H1 (cell line): ENCODE measurements at regions not wholly inside any gene's neighbourhood (a gene's known extent, or its start where the extent isn't known, plus 50 kb on each side); places are given as distances from the start of the nearest gene placed in this dataset.

ENCODE experiments used
- CTCF ChIA-PET: fragments of 300-600 bp; sonication (Branson Sonifier 250); formaldehyde crosslinking; loops from one replicate; lab custom pipeline; 2021; ENCODE audit not compliant: partially characterized antibody; lab: Charles Lee
- POLR2A ChIA-PET: fragments of 300-600 bp; sonication (Branson Sonifier 250); formaldehyde crosslinking; loops from one replicate; lab custom pipeline; 2021; ENCODE audit warnings: inconsistent platforms; ENCODE audit not compliant: partially characterized antibody; lab: Charles Lee
- DNase-seq, 2 experiments: peaks; one replicate each; pipeline versions ENCODE4 v3.0.0 to v3.0.0-alpha.2; 2010 to 2022; ENCODE audit warnings: low spot score in 2 of 2, low read depth in 1 of 2, mixed read lengths in 1 of 2
- FAIRE-seq: peaks from 2 replicates; lab custom pipeline; 2011; peaks lifted over from hg19 to GRCh38; lab: Jason Lieb, UNC
- H2AFZ ChIP-seq: 2 replicates; pipeline ENCODE4 v1.8.1; 2012; ENCODE audit warnings: low read length, inconsistent platforms
- H2AK5ac ChIP-seq: 2 replicates; pipeline ENCODE4 v1.6.1; 2013; ENCODE audit warnings: low read depth, low read length
- H2BK120ac ChIP-seq: replicated peaks from 2 replicates; pipeline ENCODE3; 2013; ENCODE audit warnings: low read depth, low read length, inconsistent platforms
- H2BK12ac ChIP-seq: 2 replicates; pipeline ENCODE4 v1.6.1; 2013; ENCODE audit warnings: low read depth, low read length
- H2BK15ac ChIP-seq: 2 replicates; pipeline ENCODE4 v1.6.1; 2013; ENCODE audit warnings: low read length
- H2BK20ac ChIP-seq: 2 replicates; pipeline ENCODE4 v1.6.1; 2013; ENCODE audit warnings: low read length
- H2BK5ac ChIP-seq: 2 replicates; pipeline ENCODE4 v1.6.1; 2013; ENCODE audit warnings: low read depth, low read length
- H3K14ac ChIP-seq: 2 replicates; pipeline ENCODE4 v1.6.1; 2013; ENCODE audit warnings: inconsistent platforms; ENCODE audit not compliant: insufficient read length
- H3K18ac ChIP-seq: 2 replicates; pipeline ENCODE4 v1.6.1; 2013; ENCODE audit warnings: low read length; ENCODE audit errors: extremely low read depth
- H3K23ac ChIP-seq: 2 replicates; pipeline ENCODE4 v1.6.1; 2013; ENCODE audit warnings: inconsistent platforms; ENCODE audit not compliant: insufficient read length
- H3K23me2 ChIP-seq: 2 replicates; pipeline ENCODE4 v1.6.1; 2013; ENCODE audit warnings: low read depth, low read length
- H3K27ac ChIP-seq: 2 replicates; pipeline ENCODE4 v1.6.1; 2011; ENCODE audit warnings: low read depth, low read length, inconsistent platforms
- H3K27me3 ChIP-seq, 4 experiments: replicated peaks in 1 of 4; 1 replicate in 1 of 4; 2 replicates in 3 of 4; pipeline versions ENCODE4 v1.6.1 to v1.8.1; 2011 to 2013; ENCODE audit warnings: low read length in 3 of 4, mild to moderate bottlenecking in 3 of 4, inconsistent platforms in 2 of 4, mixed read lengths in 2 of 4, moderate library complexity in 1 of 4; ENCODE audit not compliant: control insufficient read depth in 3 of 4, insufficient read depth in 3 of 4; ENCODE audit errors: extremely low read depth in 1 of 4
- H3K36me3 ChIP-seq, 4 experiments: 2 replicates each; pipeline versions ENCODE4 v1.6.1 to v1.8.1; 2011 to 2013; ENCODE audit warnings: mild to moderate bottlenecking in 4 of 4, low read length in 3 of 4, moderate library complexity in 2 of 4, control low read depth in 1 of 4, inconsistent platforms in 1 of 4; ENCODE audit not compliant: insufficient read depth in 4 of 4, control insufficient read depth in 2 of 4
- H3K4ac ChIP-seq: replicated peaks from 2 replicates; pipeline ENCODE3; 2013; ENCODE audit warnings: low read length, low read depth, mixed read lengths, inconsistent platforms; ENCODE audit not compliant: insufficient read length
- H3K4me1 ChIP-seq, 4 experiments: replicated peaks in 1 of 4; 1 replicate in 1 of 4; 2 replicates in 3 of 4; pipeline versions ENCODE4 v1.6.1 to v1.8.1; 2011 to 2013; ENCODE audit warnings: low read length in 3 of 4, inconsistent platforms in 2 of 4, mixed read lengths in 1 of 4; ENCODE audit not compliant: insufficient read depth in 4 of 4, control insufficient read depth in 3 of 4
- H3K4me2 ChIP-seq, 2 experiments: 2 replicates each; pipeline versions ENCODE4 v1.6.1 to v1.8.1; 2011 to 2013; ENCODE audit warnings: low read depth in 2 of 2, low read length in 2 of 2, control low read depth in 1 of 2, inconsistent platforms in 1 of 2, mild to moderate bottlenecking in 1 of 2; ENCODE audit not compliant: insufficient read depth in 1 of 2
- H3K4me3 ChIP-seq, 4 experiments: fragments of 200-600, 300-600 bp in 1 of 4; sonication (generic), shearing (Covaris generic), sonication (Bioruptor Twin) in 1 of 4; 2 replicates each; pipeline versions ENCODE4 v1.5.1 to v1.8.1; 2011 to 2016; ENCODE audit warnings: low read length in 4 of 4, low read depth in 3 of 4, control low read depth in 2 of 4, inconsistent platforms in 2 of 4, mild to moderate bottlenecking in 2 of 4, mixed read lengths in 1 of 4, moderate library complexity in 1 of 4; ENCODE audit not compliant: insufficient read depth in 2 of 4; ENCODE audit errors: extremely low read depth in 1 of 4
- H3K56ac ChIP-seq: replicated peaks from 2 replicates; pipeline ENCODE3; 2013; ENCODE audit warnings: low read depth, mild to moderate bottlenecking, mixed read lengths, low read length, inconsistent platforms; ENCODE audit not compliant: insufficient read length
- H3K79me1 ChIP-seq: 2 replicates; pipeline ENCODE4 v1.6.1; 2013; ENCODE audit warnings: low read depth, low read length, control low read depth
- H3K79me2 ChIP-seq, 2 experiments: 2 replicates each; pipeline versions ENCODE4 v1.6.1 to v1.8.1; 2012 to 2013; ENCODE audit warnings: low read length in 2 of 2, mild to moderate bottlenecking in 2 of 2, inconsistent platforms in 1 of 2; ENCODE audit not compliant: insufficient read depth in 2 of 2, control insufficient read depth in 1 of 2
- H3K9ac ChIP-seq, 4 experiments: replicated peaks in 1 of 4; 1 replicate in 1 of 4; 2 replicates in 3 of 4; pipeline versions ENCODE4 v1.6.1 to v1.8.1; 2011 to 2013; ENCODE audit warnings: low read depth in 3 of 4, low read length in 3 of 4, control low read depth in 2 of 4, mild to moderate bottlenecking in 2 of 4, moderate library complexity in 2 of 4, inconsistent platforms in 1 of 4; ENCODE audit errors: extremely low read depth in 1 of 4
- H3K9me3 ChIP-seq, 2 experiments: 2 replicates each; pipeline versions ENCODE4 v1.6.1 to v1.8.1; 2012 to 2013; ENCODE audit warnings: mild to moderate bottlenecking in 2 of 2, moderate library complexity in 2 of 2, control low read depth in 1 of 2, inconsistent platforms in 1 of 2, low read depth in 1 of 2, low read length in 1 of 2, mixed read lengths in 1 of 2; ENCODE audit not compliant: insufficient read depth in 2 of 2
- H4K20me1 ChIP-seq, 2 experiments: replicated peaks in 1 of 2; 2 replicates each; pipeline versions ENCODE3 to v1.8.1; 2011 to 2013; ENCODE audit warnings: inconsistent platforms in 2 of 2, low read length in 2 of 2, mild to moderate bottlenecking in 1 of 2; ENCODE audit not compliant: insufficient read depth in 2 of 2, control insufficient read depth in 1 of 2
- H4K5ac ChIP-seq: 2 replicates; pipeline ENCODE4 v1.6.1; 2013; ENCODE audit warnings: low read length, low read depth, mixed read lengths, inconsistent platforms; ENCODE audit not compliant: insufficient read length
- H4K8ac ChIP-seq: 2 replicates; pipeline ENCODE4 v1.8.0; 2013; ENCODE audit warnings: mild to moderate bottlenecking, moderate library complexity, low read length, inconsistent platforms; ENCODE audit not compliant: insufficient read depth; ENCODE audit errors: extremely low read depth
- H4K91ac ChIP-seq: replicated peaks from 2 replicates; pipeline ENCODE3; 2013; ENCODE audit warnings: low read length, mixed read lengths, inconsistent platforms; ENCODE audit not compliant: insufficient read length
- ATF3 ChIP-seq: IDR thresholded peaks from 2 replicates; pipeline ENCODE4 v1.6.1; 2011; ENCODE audit warnings: low read depth, mild to moderate bottlenecking, low read length; ENCODE audit not compliant: insufficient read depth
- CHD2 ChIP-seq: IDR thresholded peaks from 2 replicates; pipeline ENCODE4 v1.6.1; 2012; ENCODE audit warnings: low read length, improper control_type of control experiment
- CTBP2 ChIP-seq: IDR thresholded peaks from 2 replicates; pipeline ENCODE4 v1.7.0; 2011; ENCODE audit warnings: borderline replicate concordance, mild to moderate bottlenecking, moderate library complexity, mixed read lengths, low read length; ENCODE audit not compliant: insufficient read depth, insufficient read length
- FOSL1 ChIP-seq: IDR thresholded peaks from 2 replicates; pipeline ENCODE4 v1.6.1; 2011; ENCODE audit warnings: mild to moderate bottlenecking, low read depth, low read length, moderate library complexity; ENCODE audit not compliant: insufficient read depth
- HDAC6 ChIP-seq: IDR thresholded peaks from one replicate; pipeline ENCODE4 v1.7.1; 2012; ENCODE audit warnings: low read depth, mild to moderate bottlenecking, inconsistent platforms, low read length, moderate library complexity
- JUND ChIP-seq: IDR thresholded peaks from 2 replicates; pipeline ENCODE4 v1.6.1; 2011; ENCODE audit warnings: mild to moderate bottlenecking, improper control_type of control experiment, low read length
- KDM5A ChIP-seq: fragments of 200-600 bp; IDR thresholded peaks from 2 replicates; pipeline ENCODE4 v1.7.1; 2012; ENCODE audit warnings: mild to moderate bottlenecking, low read length, inconsistent platforms, mixed read lengths
- MAFK ChIP-seq: IDR thresholded peaks from 2 replicates; pipeline ENCODE4 v1.6.1; 2012; ENCODE audit warnings: low read depth, mild to moderate bottlenecking, improper control_type of control experiment, low read length
- NRF1 ChIP-seq: IDR thresholded peaks from 2 replicates; pipeline ENCODE4 v1.6.1; 2011; ENCODE audit warnings: mild to moderate bottlenecking, low read depth, low read length, improper control_type of control experiment
- RAD21 ChIP-seq, 2 experiments: IDR thresholded peaks in 1 of 2; conservative IDR thresholded peaks in 1 of 2; 2 replicates each; pipeline ENCODE4 v1.6.1; 2011; ENCODE audit warnings: low read depth in 2 of 2, low read length in 2 of 2, improper control_type of control experiment in 1 of 2, inconsistent platforms in 1 of 2, mild to moderate bottlenecking in 1 of 2, moderate library complexity in 1 of 2
- SP4 ChIP-seq: IDR thresholded peaks from 2 replicates; pipeline ENCODE4 v1.6.1; 2012; ENCODE audit warnings: low read length, inconsistent platforms
- YY1 ChIP-seq: IDR thresholded peaks from 2 replicates; pipeline ENCODE4 v1.6.1; 2011; ENCODE audit warnings: low read depth, mild to moderate bottlenecking, low read length
- WGBS, 2 experiments: shearing (Covaris generic) in 1 of 2; methylation state at CpG; one replicate each; pipeline versions ENCODE4 v1.1.6 to v1.1.7; 2013 to 2015; ENCODE audit warnings: low lambda C conversion rate in 2 of 2, mixed read lengths in 2 of 2, inconsistent platforms in 1 of 2, low coverage in 1 of 2, missing lambda C conversion rate in 1 of 2; ENCODE audit not compliant: insufficient replicate concordance in 2 of 2, insufficient coverage in 1 of 2, insufficient read length in 1 of 2; ENCODE audit errors: extremely low coverage in 1 of 2, missing lambda C conversion rate in 1 of 2; 5-methylcytosine and 5-hydroxymethylcytosine counted together

- H4K20me1 ChIP-seq = no peaks in the 10 kb centered on the region
- H3K27ac ChIP-seq = no peak overlapping the region
- DNase-seq (no peak), FAIRE-seq (no peak)
- no peaks in the 10 kb centered on the region for H3K4me1 ChIP-seq
- no peak overlapping the region for H2BK15ac ChIP-seq
- no peaks in the 10 kb centered on the region for H3K23me2 ChIP-seq
- no peak overlapping the region for H3K4me3 ChIP-seq
- POLR2A ChIA-PET = no interaction called here
- no peaks in the 10 kb centered on the region for H3K79me2 ChIP-seq
- no peaks in the 10 kb centered on the region for H3K36me3 ChIP-seq
- H3K56ac ChIP-seq = no peak overlapping the region
- CTCF ChIA-PET = no interaction called here
- H4K8ac ChIP-seq = no peak overlapping the region
- H2AFZ ChIP-seq = no peak overlapping the region
- no peak overlapping the region for H3K4ac ChIP-seq
- H3K79me1 ChIP-seq = no peaks in the 10 kb centered on the region
- 98% methylated on average over 3 of the region's 3 CpGs; no CpG with 5 or more reads in 1 of the 2 experiments for WGBS, 2 experiments
- H3K9ac ChIP-seq = no peak overlapping the region
- H3K14ac ChIP-seq = no peak overlapping the region
- H2BK120ac ChIP-seq = no peak overlapping the region
- H2AK5ac ChIP-seq = no peak overlapping the region
- no peak overlapping the region for H2BK5ac ChIP-seq
- no peaks in the 10 kb centered on the region for H3K9me3 ChIP-seq
- no peak overlapping the region for H4K5ac ChIP-seq
- TF ChIP-seq YY1 (no peak), RAD21 (IDR thresholded peaks at IDR 0.05 in 1 of 2, conservative IDR thresholded peaks at IDR 0.05 in 1 of 2; ENCODE audit: low read depth in 2 of 2, low read length in 2 of 2) (no peak), FOSL1 (no peak), CTBP2 (no peak), CHD2 (no peak), NRF1 (no peak), JUND (no peak), HDAC6 (no peak), ATF3 (no peak), KDM5A (no peak), SP4 (no peak), MAFK (no peak)
- H3K23ac ChIP-seq = no peak overlapping the region
- no peak overlapping the region for H2BK20ac ChIP-seq
- H3K27me3 ChIP-seq = no peaks in the 10 kb centered on the region
- no peak overlapping the region for H4K91ac ChIP-seq
- H2BK12ac ChIP-seq = no peak overlapping the region
- H3K18ac ChIP-seq = no peak overlapping the region
- H3K4me2 ChIP-seq = no peak overlapping the region
Observed at GRCh38 chr1:221521686-221522085, 220.2 kb downstream of the DUSP10 start.
